GM18861 (cell line): ENCODE measurements at regions not wholly inside any gene's neighbourhood (a gene's known extent, or its start where the extent isn't known, plus 50 kb on each side); places are given as distances from the start of the nearest gene placed in this dataset.
"Not testable (repeated sequence)": the region's sequence is repeated elsewhere in the genome, so short reads cannot be mapped to it uniquely, and the experiment has no call there.

ENCODE experiments used
- ATAC-seq: cut with Tn5 transposase; IDR thresholded peaks from one replicate; pipeline ENCODE4 v1.9.1; 2021; ENCODE audit not compliant: unreplicated experiment

DNA sequence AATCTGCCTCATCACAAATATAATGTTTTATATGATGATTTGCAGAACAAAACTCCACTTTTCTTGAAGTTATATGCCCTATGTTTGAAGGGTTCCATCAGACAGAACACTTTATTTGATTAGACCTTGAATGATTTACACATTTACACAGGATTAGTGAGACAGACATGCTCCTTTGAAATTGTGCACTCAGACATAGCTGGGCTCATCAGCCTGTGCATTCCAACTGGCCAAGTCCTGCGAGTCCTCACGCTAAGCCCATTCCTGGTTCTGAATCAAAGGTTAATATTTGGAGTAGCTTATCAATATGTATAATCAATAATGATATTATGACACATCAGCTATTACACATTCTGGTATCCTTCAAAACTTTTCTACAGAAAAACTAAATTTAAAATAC lies 173.6 kb downstream of the MBL2 start:
- no peak for ATAC-seq

DNA sequence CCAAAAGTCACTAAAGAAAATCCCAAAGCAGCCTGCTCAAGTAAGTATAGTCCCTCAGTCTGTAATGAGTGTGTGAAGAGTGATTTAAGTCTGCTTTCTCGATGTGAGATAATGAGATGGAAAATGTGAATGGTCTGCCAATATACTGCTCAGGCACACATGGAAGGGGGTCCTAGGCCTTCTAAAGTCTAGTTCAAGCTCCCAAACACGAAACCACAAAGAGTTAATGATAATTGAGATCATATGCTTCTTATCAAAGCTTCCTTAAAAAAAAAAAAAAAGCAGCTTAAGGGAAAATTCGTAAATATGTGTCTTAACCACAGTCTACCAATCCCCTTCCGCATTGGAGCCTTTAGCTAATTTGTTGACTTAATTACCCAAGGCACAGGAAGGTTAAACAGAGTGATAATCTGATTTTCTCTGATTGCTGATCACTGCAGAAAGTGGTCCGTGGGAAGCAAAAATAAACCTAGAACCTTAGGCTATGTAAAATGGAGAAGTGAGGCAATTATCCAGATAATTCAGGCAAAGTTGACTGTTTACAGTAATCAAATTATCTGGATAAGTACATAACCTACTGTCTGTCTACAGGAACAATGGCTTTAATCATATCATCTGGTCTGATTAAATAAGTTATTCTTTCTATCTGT lies 172.9 kb downstream of the MBL2 start:
- no peak for ATAC-seq

DNA sequence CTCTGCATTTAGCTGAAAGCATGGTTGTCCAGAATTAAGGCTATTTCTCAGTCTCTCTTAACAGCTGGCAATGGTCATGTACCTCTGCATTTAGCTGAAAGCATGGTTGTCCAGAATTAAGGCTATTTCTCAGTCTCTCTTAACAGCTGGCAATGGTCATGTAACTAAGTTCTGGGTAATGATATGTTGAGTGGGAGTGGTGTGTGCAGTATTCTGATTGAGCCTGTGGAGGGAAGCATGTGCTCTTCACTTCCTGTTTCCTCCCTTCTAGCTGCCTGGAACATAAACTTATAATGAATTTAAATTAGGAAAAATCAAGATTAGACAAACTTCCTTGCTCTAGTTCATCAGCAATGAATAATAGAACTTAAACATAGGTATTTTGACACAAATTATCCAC lies 168.5 kb downstream of the MBL2 start:
- not testable (repeated sequence) for ATAC-seq

DNA sequence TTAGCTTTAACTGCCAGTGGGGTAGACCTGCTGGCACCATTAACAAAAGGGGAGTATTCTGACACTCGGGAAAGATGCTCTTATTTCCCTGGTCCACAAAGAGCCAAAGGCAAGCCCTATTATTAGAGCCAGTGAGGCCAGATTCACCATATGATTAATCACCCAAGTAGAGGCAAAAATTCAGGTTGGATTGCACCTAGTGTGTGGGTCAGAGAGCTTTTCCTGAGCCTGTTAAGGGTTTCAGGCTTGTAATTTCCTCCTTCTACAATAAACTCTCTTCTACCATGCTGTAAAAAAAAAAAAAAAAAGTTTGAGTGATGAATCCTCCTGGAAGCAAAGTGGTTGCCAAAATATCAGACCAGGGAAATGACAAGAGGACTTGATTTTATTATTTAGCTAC lies 163.5 kb downstream of the MBL2 start:
- ATAC-seq = no peak

DNA sequence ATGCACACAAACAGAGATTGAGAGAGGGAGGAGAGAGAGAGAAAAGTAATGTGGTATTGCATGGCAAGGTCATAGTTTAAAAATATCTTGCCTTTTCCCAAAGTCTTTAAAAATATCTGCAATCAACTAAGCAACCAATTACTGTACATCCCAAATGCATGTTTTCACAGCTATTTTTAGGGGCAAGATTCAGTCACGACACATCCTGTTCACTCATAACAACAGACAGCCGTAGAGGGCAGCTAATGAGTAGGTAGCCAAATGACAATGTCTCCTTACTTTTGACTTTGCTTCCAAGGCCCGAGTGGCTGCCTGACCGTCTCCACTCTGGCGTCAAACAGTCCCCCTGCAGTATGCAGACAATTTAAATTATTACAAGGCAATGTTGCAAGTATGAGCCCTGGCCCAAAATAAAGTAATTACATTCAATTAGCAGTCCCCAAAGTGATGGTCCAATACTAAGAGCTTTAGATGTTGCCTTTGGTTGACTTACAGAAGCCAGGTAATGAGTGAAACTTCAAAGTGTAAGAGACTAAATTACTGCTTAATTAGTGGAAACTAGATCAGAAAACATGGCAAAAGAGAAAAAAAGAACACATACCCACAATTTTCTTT lies 162.9 kb downstream of the MBL2 start:
- no peak for ATAC-seq

DNA sequence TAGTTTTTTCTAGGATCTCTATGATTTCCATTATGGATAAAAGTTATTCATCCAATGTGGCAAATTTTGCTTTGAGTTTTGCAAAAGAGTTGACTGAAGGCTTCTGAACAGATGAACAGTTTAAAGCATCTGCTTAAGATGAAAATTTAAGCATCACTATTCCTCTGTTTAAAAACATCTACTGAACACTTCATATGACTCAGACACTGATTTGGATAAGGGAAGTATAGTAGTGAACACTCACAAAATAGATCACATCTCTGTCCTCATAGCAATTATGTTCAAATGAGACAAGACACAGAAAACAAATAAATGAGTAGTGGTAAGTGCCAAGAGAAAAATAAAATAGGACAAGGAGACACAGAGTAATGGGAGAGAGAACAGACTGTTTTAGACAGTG lies 157.3 kb downstream of the MBL2 start:
- no peak for ATAC-seq

DNA sequence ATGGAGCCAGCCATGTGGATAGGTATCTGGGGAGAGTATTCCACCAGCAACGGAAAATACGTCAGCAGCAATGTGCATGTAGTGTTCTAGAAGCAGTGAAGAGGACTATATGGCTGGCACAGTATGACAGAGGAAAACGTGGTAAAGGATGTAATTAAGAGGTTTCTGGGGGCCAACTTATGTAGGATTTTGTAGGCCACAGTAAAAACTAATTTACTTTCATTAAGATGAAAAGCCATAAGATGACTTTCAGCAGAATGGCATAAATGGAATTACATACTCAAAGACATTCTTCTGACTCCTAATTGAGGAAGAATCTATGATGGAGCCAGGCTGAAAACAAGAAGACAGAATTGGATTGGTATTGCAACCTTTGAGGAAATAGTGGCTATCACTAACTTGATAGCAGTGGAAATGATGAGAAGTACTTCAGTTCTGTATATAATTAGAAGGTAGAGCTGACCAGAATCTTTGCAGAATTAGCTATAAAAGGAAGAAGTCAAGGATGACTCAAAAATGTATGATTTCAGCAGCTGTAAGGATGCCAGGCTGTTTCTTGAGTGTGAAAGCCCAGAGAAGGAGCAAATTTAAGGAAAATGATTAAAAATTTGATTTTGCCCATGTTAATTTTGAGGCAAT lies 156.7 kb downstream of the MBL2 start:
- no peak for ATAC-seq

DNA sequence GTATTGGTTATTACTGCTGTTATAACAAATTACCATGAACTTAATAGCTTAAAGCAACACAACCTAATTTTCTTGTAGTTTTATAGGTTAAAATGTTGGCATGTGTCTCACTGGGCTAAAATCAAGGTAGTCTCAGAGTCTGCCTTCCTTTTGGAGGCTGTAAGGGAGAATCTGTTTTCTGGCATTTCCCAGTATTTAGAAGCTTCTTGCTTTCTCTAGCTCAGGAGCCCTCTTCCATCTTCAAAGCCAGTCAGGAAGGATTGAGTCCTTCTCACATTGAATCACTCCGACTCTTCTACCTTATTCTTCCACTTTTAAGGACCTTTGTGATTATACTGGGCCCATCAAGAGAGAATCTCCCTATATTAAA lies 156.2 kb downstream of the MBL2 start:
- ATAC-seq = no peak

DNA sequence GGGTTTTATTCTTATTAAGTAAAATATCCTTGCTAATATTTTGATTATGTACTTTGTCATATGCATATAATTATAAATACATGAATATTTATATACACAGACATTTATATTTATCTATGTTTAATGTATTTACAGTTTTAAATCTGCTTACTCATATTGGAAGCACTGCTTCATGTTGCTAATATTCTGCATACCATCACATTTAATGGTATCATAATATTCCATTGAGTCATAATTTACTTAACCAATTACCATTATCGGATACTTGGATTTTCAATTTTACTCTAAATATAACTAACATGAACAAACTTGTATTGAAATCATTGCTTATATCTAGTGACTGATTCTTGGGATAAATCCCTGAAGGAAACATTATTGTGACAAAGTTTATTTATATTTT lies 155.2 kb downstream of the MBL2 start:
- ATAC-seq = no peak

DNA sequence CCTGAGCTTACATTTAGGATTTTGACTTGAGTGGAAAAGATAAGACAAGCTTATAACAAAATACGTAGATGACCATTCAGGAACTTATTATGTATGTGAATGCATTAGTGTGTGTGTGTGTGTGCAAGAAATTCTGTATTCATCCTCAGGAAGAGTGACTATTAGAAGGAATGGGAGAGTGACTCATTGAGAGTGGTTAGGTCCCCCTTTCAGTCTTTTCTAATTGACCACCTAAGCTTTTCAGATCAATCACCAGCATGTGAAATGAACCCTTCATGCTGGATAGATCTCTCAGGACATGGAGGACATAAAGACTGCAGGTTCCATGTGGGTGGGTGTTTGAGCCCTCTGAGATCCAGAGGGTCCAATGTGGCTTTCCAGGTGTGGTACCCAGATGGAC lies 153.5 kb downstream of the MBL2 start:
- no peak for ATAC-seq

DNA sequence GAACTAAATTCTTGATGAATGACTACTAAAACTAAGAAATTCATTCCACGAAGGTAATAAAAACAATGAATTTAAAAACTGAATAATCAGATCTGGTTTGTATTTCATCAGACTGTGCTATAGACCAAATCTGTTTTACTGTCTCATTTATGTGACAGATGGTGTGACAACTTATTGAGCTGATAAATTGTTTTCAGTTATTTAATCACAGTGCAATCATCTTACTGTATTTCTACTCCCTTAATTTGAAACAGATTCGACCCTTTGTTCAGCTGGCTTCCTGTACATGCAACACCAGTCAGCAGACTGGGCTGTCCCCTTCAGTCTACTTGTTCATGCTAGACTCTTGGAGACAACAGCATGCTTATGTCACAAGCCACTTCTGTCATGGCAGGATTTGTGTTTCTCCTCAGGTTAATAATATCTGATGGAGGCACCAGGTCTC lies 150.9 kb downstream of the MBL2 start:
- ATAC-seq = no peak

DNA sequence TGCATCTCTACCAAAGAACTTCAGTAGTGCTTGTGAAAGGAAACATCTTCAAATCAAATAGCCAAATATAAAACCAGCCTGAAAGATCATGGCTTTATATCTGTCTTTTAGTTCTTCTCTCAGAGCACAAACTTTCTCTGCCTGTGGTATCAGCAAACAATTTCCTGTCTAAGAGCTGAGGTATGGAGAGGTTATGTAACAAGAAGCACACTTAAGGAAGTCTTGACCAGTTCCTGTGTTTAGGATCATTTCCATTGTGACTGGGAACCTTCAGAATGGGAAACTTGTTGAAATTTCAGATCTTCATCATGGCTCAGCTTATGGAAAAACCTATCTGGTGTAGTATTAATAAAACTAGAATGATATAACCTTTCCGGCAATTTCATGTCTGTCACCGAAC lies 148.8 kb downstream of the MBL2 start:
- no peak for ATAC-seq

DNA sequence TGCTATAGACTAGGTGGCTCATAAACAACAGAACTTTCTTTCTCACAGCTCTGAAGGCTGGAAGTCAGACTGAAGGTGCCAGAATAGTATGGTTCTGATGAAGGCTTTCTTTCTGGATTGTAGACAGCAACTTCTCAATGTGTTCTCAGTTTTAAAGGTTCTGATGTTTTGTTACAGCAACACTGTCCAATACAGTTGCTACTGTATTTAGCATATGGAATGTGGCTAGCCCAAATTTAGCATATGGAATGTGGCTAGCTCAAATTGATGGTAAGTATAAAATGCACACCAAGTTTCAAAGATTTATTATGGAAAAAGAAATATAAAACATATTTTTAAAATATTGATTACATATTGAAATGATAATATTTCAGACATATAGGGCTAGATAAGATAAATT lies 145.3 kb downstream of the MBL2 start:
- no peak for ATAC-seq

DNA sequence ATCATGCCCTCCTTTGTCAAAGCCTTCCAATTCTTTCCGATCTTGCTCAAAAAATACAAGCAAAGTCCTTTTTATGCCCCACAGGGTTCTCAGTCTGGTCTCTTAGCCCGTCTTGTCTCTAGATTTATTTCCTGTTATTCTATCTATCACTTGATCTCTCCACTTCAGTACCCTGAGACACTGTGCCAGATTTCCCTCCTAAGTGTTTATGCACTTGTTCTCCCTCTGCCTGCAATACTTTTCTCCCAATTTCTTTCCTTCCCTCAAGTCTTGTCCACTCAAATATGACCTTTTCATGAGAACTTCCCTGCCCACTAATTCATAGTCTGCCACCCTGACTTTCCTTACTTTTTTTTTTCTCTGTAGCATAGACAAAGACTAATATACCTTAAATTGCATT lies 141.4 kb downstream of the MBL2 start:
- ATAC-seq = no peak

DNA sequence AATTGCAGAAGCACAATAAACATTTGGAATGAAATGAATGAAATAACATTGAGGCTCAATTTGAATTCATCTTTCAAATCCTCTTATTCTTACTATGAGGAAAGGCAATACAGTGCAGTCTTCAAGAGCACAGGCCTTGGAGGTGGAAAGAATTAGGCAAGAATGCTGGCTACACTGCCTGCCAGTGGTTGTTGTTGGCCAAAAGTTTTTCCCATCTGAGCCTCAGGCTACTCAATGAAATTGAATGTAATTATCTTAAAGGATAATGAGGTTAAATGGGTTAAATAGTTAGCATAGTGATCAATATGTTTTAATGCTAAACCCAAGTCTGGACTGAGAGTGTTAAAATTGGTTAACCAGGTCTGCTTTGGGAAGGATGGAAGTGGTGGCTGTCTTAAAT lies 140.9 kb downstream of the MBL2 start:
- no peak for ATAC-seq

DNA sequence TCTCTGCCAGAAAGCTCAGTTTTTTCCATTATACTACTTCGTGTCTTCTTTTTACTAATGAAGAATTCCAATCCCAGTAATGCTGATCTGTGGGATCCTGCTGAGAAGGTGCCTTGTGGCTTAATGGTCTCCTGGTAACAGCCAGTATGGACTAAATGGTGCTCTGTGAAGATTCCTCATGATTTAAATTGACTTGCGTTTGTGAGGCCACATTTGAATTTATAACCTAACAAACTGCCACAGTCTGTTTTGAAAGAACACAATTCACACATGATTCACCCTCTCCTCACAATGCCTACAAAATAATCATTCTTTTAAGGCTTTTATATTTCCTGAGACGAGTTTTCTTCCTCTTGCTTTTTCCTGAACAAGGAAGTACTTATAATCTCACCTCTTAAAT lies 140.0 kb downstream of the MBL2 start:
- ATAC-seq = no peak

DNA sequence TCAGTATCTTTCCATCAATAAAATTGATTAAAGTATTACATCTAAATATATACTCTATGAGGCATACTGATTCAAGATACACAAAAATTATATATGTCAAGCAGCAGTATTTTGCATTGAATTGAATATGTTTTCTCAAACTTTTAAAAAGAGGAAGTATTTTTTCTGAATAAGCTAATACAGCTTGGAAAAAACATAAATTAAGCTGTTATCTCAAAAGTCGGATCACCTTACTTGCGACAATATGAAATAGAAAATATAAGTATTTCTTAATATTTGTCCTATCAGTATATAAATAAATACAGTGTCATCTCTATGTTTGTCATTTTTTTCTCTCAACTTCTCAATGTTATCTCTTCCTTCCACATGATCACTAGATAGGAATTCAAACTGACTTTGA lies 139.3 kb downstream of the MBL2 start:
- ATAC-seq = no peak

DNA sequence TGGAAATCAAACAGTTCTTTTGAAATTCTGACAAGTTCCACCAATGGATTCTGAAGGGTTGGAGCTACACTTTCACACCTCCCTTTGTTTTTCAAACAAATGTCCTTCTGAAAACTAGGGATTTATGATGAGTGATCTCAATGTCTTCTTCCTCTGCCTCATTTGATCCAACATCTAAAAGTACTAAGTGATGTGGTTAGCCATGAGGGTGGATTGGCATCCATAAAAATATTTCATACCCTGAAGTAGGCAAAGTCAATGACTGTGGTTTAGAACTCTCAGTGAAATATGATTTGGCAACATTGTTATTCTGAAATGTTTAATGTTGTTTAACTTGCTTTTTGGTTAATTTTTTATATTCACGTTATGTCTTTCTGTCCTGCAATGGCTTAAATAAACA lies 136.9 kb downstream of the MBL2 start:
- ATAC-seq = no peak

DNA sequence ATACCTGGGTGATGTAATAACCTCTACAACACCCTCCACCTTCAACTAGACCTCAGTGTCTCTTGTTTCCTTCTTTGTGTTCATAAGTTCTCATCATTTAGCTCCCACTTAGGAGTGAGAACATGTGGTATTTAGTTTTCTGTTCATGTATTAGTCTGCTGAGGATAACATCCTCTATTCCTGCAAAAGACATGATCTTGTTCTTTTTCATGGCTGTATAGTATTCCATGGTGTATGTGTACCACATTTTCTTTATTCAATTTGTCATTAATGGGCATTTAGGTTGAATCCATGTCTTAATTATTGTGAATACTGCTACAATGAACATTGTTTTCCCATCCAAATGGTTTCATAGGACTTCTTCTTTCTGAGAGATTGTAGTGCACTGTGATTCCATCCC lies 135.7 kb downstream of the MBL2 start:
- ATAC-seq = no peak

DNA sequence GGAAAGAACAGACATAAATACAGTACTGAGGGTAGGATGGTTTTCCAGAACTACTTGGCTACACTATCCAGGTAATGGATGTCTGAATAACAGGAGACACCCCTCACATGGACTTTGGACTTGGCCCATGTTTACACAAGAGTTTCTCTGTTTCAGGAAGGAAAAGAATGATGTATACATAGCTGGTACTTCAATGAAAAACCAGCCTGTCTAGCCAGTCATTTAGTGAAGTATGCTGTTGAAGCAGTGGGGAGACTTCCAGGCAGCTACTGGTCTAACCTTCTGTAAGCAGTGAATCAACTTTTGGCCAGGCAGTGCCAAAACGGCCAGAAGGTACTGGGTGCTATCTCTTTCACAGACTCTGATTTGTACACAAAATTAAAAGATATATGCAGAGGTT lies 135.0 kb downstream of the MBL2 start:
- no peak for ATAC-seq

DNA sequence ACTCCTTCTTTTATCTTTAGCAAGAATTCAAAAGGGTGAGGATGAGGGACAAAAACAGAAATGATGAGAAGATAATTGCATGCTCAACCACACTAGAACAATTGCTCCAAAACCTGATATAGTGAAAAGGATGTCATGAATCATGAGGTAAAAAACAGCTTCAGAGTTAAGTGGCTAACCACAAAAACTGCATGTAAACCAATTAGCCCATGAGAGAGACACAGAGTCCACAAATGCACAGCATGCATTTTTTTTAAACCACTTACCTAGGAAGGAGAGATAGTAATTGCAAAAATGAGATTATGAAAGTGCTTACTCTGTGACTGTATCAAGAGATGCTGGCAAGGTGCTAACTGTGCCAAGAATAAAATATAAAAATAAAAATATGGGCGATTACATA lies 132.9 kb downstream of the MBL2 start:
- no peak for ATAC-seq

DNA sequence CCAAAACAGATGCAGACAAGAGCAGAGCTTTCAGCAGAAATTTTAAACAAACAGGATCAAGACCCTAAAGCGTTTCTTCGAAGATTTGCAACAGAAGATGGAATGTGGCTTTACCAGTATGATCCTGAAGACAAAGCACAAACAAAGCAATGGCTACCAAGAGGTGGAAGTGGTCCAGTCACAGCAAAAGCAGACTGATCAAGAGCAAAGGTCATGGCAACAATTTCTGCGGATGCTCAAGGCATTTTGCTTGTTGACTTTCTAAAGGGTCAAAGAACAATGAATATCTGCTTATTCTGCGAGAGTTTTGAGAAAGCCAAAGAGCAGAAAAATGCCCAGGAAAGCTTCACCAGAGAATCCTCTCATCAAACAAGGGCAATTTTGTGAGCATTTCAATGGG lies 130.4 kb downstream of the MBL2 start:
- no peak for ATAC-seq
